PC-9 (cell line): ENCODE measurements at regions not wholly inside any gene's neighbourhood (a gene's known extent, or its start where the extent isn't known, plus 50 kb on each side); places are given as distances from the start of the nearest gene placed in this dataset.

Experiments
- EZH2 ChIP-seq: fragments of 200-600 bp; sonication (generic); IDR thresholded peaks from 2 replicates; pipeline ENCODE4 v1.8.0; 2017; ENCODE audit warnings: antibody characterized with exemption, low read depth
- TF ChIP-seq, protein P1 (sequence below): fragments of 200-600 bp; sonication (generic); conservative IDR thresholded peaks from 2 replicates; pipeline ENCODE4 v1.6.1; 2017; ENCODE audit warnings: mixed run types, antibody characterized with exemption, mild to moderate bottlenecking, moderate library complexity

DNA sequence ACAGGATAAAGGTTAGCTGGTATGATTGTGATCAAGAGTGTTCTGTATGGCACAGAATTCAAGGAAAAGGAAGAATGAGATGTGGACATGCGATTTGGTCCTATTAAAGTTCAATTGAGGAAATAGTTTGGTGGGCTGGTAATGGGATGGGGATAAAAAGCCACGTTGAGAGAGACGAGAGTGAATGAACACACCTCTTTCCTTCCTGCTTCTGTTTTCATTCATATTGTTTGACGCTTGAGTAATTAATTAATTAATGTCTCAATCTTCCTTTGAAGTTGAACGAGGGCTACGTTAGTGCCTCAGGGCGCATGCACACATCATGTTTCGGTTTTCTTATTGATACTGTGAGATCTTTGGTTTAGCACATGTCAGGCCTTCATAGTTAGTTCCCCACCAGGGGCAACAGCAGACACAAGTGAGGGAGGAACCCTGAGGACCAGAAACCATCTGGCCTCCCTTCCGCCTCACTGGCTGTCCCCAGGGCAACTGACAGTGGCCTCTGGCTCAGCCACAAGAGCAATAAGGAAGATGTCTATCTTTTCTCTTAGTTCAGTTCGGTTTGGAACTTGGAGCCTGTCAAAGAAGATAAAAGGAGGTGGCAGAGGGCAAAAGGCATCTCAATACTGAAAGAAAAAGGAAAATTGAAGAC is 116.0 kb downstream of the LIPG start:
- TF ChIP-seq EZH2 = no peak
- TF ChIP-seq, protein P1, sequence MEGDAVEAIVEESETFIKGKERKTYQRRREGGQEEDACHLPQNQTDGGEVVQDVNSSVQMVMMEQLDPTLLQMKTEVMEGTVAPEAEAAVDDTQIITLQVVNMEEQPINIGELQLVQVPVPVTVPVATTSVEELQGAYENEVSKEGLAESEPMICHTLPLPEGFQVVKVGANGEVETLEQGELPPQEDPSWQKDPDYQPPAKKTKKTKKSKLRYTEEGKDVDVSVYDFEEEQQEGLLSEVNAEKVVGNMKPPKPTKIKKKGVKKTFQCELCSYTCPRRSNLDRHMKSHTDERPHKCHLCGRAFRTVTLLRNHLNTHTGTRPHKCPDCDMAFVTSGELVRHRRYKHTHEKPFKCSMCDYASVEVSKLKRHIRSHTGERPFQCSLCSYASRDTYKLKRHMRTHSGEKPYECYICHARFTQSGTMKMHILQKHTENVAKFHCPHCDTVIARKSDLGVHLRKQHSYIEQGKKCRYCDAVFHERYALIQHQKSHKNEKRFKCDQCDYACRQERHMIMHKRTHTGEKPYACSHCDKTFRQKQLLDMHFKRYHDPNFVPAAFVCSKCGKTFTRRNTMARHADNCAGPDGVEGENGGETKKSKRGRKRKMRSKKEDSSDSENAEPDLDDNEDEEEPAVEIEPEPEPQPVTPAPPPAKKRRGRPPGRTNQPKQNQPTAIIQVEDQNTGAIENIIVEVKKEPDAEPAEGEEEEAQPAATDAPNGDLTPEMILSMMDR = no peak
